ENCODE measurements at regions not wholly inside any gene's neighbourhood (a gene's known extent, or its start where the extent isn't known, plus 50 kb on each side); places are given as distances from the start of the nearest gene placed in this dataset.
"Not testable (repeated sequence)": the region's sequence is repeated elsewhere in the genome, so short reads cannot be mapped to it uniquely, and the experiment has no call there.

GRCh38 chr14:105686462-105687170 lies 160.2 kb downstream of the TMEM121 start:
- H3K9ac ChIP-seq (replicated peaks; ENCODE audit: extremely low read depth, insufficient read depth, low read length); H3K4me2 ChIP-seq (ENCODE audit: insufficient read depth, low read length); H3K4me3 ChIP-seq (replicated peaks in 1 of 3; ENCODE audit: insufficient read depth in 1 of 3, low read depth in 1 of 3, low read length in 3 of 3); H3K9me1 ChIP-seq (replicated peaks; ENCODE audit: control insufficient read depth, extremely low read depth, insufficient read depth, low read length); H3K4me1 ChIP-seq (ENCODE audit: control insufficient read depth, extremely low read depth, insufficient read depth, low read length); dilution Hi-C loops (cut with MboI; ENCODE audit: extremely low pct_ligation_motif_present, low sequenced_read_pairs); H3K27me3 ChIP-seq (ENCODE audit: control insufficient read depth in 2 of 2, insufficient read depth in 2 of 2, low read length in 2 of 2); H3K79me2 ChIP-seq (ENCODE audit: control insufficient read depth, insufficient read depth, low read length); H3K9me3 ChIP-seq (replicated peaks; ENCODE audit: control insufficient read depth, insufficient read depth, low read length); H3K36me3 ChIP-seq (ENCODE audit: control insufficient read depth in 2 of 2, extremely low read depth in 1 of 2, insufficient read depth in 2 of 2, low read length in 2 of 2); BruUV-seq (replicated peaks); intact Hi-C loops (cut with micrococcal nuclease); FAIRE-seq; H3K27ac ChIP-seq (ENCODE audit: insufficient read depth, low read depth, low read length); POLR2A ChIA-PET; H2AFZ ChIP-seq (ENCODE audit: low read depth, low read length); H4K20me1 ChIP-seq (replicated peaks; ENCODE audit: control insufficient read depth, extremely low read depth, insufficient read depth, low read length); CTCF ChIA-PET; DNase-seq (ENCODE audit: low read depth, low spot score): not testable (repeated sequence)

- dilution Hi-C loops (cut with MboI; ENCODE audit: extremely low pct_ligation_motif_present, low sequenced_read_pairs); BruUV-seq (replicated peaks); DNase-seq (ENCODE audit: low read depth, low spot score): not testable (repeated sequence)
These were observed 161.0 kb downstream of the TMEM121 start for GRCh38 chr14:105687171-105688022.

GRCh38 chr14:105688023-105688351 lies 161.6 kb downstream of the TMEM121 start:
- BruUV-seq (replicated peaks); POLR2A ChIA-PET; H3K4me2 ChIP-seq (ENCODE audit: insufficient read depth, low read length); DNase-seq (ENCODE audit: low read depth, low spot score); H3K9ac ChIP-seq (replicated peaks; ENCODE audit: extremely low read depth, insufficient read depth, low read length); CTCF ChIA-PET; H3K27ac ChIP-seq (ENCODE audit: insufficient read depth, low read depth, low read length); dilution Hi-C loops (cut with MboI; ENCODE audit: extremely low pct_ligation_motif_present, low sequenced_read_pairs); H3K36me3 ChIP-seq (ENCODE audit: control insufficient read depth in 2 of 2, extremely low read depth in 1 of 2, insufficient read depth in 2 of 2, low read length in 2 of 2); H3K9me1 ChIP-seq (replicated peaks; ENCODE audit: control insufficient read depth, extremely low read depth, insufficient read depth, low read length); H3K9me3 ChIP-seq (replicated peaks; ENCODE audit: control insufficient read depth, insufficient read depth, low read length); H3K4me1 ChIP-seq (ENCODE audit: control insufficient read depth, extremely low read depth, insufficient read depth, low read length); H4K20me1 ChIP-seq (replicated peaks; ENCODE audit: control insufficient read depth, extremely low read depth, insufficient read depth, low read length); H3K27me3 ChIP-seq (ENCODE audit: control insufficient read depth in 2 of 2, insufficient read depth in 2 of 2, low read length in 2 of 2); intact Hi-C loops (cut with micrococcal nuclease); FAIRE-seq; H2AFZ ChIP-seq (ENCODE audit: low read depth, low read length); H3K79me2 ChIP-seq (ENCODE audit: control insufficient read depth, insufficient read depth, low read length); H3K4me3 ChIP-seq (replicated peaks in 1 of 3; ENCODE audit: insufficient read depth in 1 of 3, low read depth in 1 of 3, low read length in 3 of 3): not testable (repeated sequence)

More at GRCh38 chr14:105687171-105688022, 161.0 kb downstream of the TMEM121 start:
- POLR2A ChIA-PET; H2AFZ ChIP-seq (ENCODE audit: low read depth, low read length); H3K9ac ChIP-seq (replicated peaks; ENCODE audit: extremely low read depth, insufficient read depth, low read length); H3K9me1 ChIP-seq (replicated peaks; ENCODE audit: control insufficient read depth, extremely low read depth, insufficient read depth, low read length); H3K27me3 ChIP-seq (ENCODE audit: control insufficient read depth in 2 of 2, insufficient read depth in 2 of 2, low read length in 2 of 2); H3K4me2 ChIP-seq (ENCODE audit: insufficient read depth, low read length); intact Hi-C loops (cut with micrococcal nuclease); H3K79me2 ChIP-seq (ENCODE audit: control insufficient read depth, insufficient read depth, low read length); H3K4me3 ChIP-seq (replicated peaks in 1 of 3; ENCODE audit: insufficient read depth in 1 of 3, low read depth in 1 of 3, low read length in 3 of 3); FAIRE-seq; H4K20me1 ChIP-seq (replicated peaks; ENCODE audit: control insufficient read depth, extremely low read depth, insufficient read depth, low read length); CTCF ChIA-PET; H3K27ac ChIP-seq (ENCODE audit: insufficient read depth, low read depth, low read length); H3K4me1 ChIP-seq (ENCODE audit: control insufficient read depth, extremely low read depth, insufficient read depth, low read length); H3K36me3 ChIP-seq (ENCODE audit: control insufficient read depth in 2 of 2, extremely low read depth in 1 of 2, insufficient read depth in 2 of 2, low read length in 2 of 2); H3K9me3 ChIP-seq (replicated peaks; ENCODE audit: control insufficient read depth, insufficient read depth, low read length): not testable (repeated sequence)

- H3K79me2 ChIP-seq (ENCODE audit: control insufficient read depth, insufficient read depth, low read length); H2AFZ ChIP-seq (ENCODE audit: low read depth, low read length); H3K4me3 ChIP-seq (replicated peaks in 1 of 3; ENCODE audit: insufficient read depth in 1 of 3, low read depth in 1 of 3, low read length in 3 of 3); CTCF ChIA-PET; H3K9me3 ChIP-seq (replicated peaks; ENCODE audit: control insufficient read depth, insufficient read depth, low read length); DNase-seq (ENCODE audit: low read depth, low spot score); H3K36me3 ChIP-seq (ENCODE audit: control insufficient read depth in 2 of 2, extremely low read depth in 1 of 2, insufficient read depth in 2 of 2, low read length in 2 of 2); H3K9ac ChIP-seq (replicated peaks; ENCODE audit: extremely low read depth, insufficient read depth, low read length); dilution Hi-C loops (cut with MboI; ENCODE audit: extremely low pct_ligation_motif_present, low sequenced_read_pairs); FAIRE-seq; H3K4me2 ChIP-seq (ENCODE audit: insufficient read depth, low read length); intact Hi-C loops (cut with micrococcal nuclease); H4K20me1 ChIP-seq (replicated peaks; ENCODE audit: control insufficient read depth, extremely low read depth, insufficient read depth, low read length); H3K4me1 ChIP-seq (ENCODE audit: control insufficient read depth, extremely low read depth, insufficient read depth, low read length); H3K27me3 ChIP-seq (ENCODE audit: control insufficient read depth in 2 of 2, insufficient read depth in 2 of 2, low read length in 2 of 2); POLR2A ChIA-PET; BruUV-seq (replicated peaks); H3K9me1 ChIP-seq (replicated peaks; ENCODE audit: control insufficient read depth, extremely low read depth, insufficient read depth, low read length); H3K27ac ChIP-seq (ENCODE audit: insufficient read depth, low read depth, low read length): not testable (repeated sequence)
These were observed 162.4 kb downstream of the TMEM121 start for GRCh38 chr14:105688664-105689221.

All from endothelial cell of umbilical vein (primary cell).